ENCODE measurements at regions not wholly inside any gene's neighbourhood (a gene's known extent, or its start where the extent isn't known, plus 50 kb on each side); places are given as distances from the start of the nearest gene placed in this dataset.

- H3K9me3 ChIP-seq (ENCODE audit: insufficient read depth, low read depth, low read length) = no peaks in the 10 kb centered on the region
- no peak overlapping the region for H2AK5ac ChIP-seq (ENCODE audit: low read length)
- no peak overlapping the region for H3K14ac ChIP-seq (ENCODE audit: low read length)
- H3K36me3 ChIP-seq (ENCODE audit: control insufficient read depth in 1 of 2, insufficient read depth in 2 of 2, low read length in 2 of 2) = no peaks in the 10 kb centered on the region
- H3K23ac ChIP-seq (ENCODE audit: low read length) = no peak overlapping the region
- no peak overlapping the region for H2BK12ac ChIP-seq (ENCODE audit: low read length)
- H4K91ac ChIP-seq (ENCODE audit: low read depth, low read length) = no peak overlapping the region
- no peaks in the 10 kb centered on the region for H3K27me3 ChIP-seq (ENCODE audit: insufficient read depth, low read length)
- DNase-seq = no peak
- H3K9ac ChIP-seq (ENCODE audit: low read length) = no peak overlapping the region
- no peaks in the 10 kb centered on the region for H3K79me2 ChIP-seq (ENCODE audit: control insufficient read depth, insufficient read depth, low read length, poor library complexity)
- no CpG with 5 or more reads among the region's 18 CpGs for WGBS (ENCODE audit: extremely low coverage, insufficient coverage, insufficient read length)
- no peaks in the 10 kb centered on the region for H3K79me1 ChIP-seq (ENCODE audit: low read length)
- no peak overlapping the region for H4K12ac ChIP-seq (ENCODE audit: low read depth, low read length)
- no peak overlapping the region for H3K4me2 ChIP-seq (ENCODE audit: low read length)
- H3K4me3 ChIP-seq (ENCODE audit: low read depth, low read length) = no peak overlapping the region
- H2AFZ ChIP-seq (ENCODE audit: insufficient read depth, low read length, poor library complexity) = no peak overlapping the region
- H2BK120ac ChIP-seq (ENCODE audit: insufficient read depth, low read length, poor library complexity) = no peak overlapping the region
- no peak overlapping the region for H3K4ac ChIP-seq (ENCODE audit: low read depth, low read length)
- H3K27ac ChIP-seq (ENCODE audit: low read depth, low read length) = no peak overlapping the region
- no peak overlapping the region for H4K8ac ChIP-seq (ENCODE audit: low read depth, low read length)
- no peaks in the 10 kb centered on the region for H3K4me1 ChIP-seq (ENCODE audit: control insufficient read depth in 1 of 2, insufficient read depth in 2 of 2, low read length in 2 of 2)
- no peak overlapping the region for H3K18ac ChIP-seq (ENCODE audit: low read length)
- H2BK5ac ChIP-seq (ENCODE audit: low read depth, low read length, poor library complexity) = no peak overlapping the region
These were observed 113.5 kb upstream of the SDK1 start for GRCh38 chr7:3187444-3188040.

GRCh38 chr7:3188946-3189345 lies 112.1 kb upstream of the SDK1 start:
- H2BK120ac ChIP-seq (ENCODE audit: insufficient read depth, low read length, poor library complexity) = no peak overlapping the region
- H2AK5ac ChIP-seq (ENCODE audit: low read length) = no peak overlapping the region
- no peak overlapping the region for H2AFZ ChIP-seq (ENCODE audit: insufficient read depth, low read length, poor library complexity)
- no peak overlapping the region for H2BK12ac ChIP-seq (ENCODE audit: low read length)
- H3K14ac ChIP-seq (ENCODE audit: low read length) = no peak overlapping the region
- no peak overlapping the region for H2BK5ac ChIP-seq (ENCODE audit: low read depth, low read length, poor library complexity)
- H3K4me3 ChIP-seq (ENCODE audit: low read depth, low read length) = no peak overlapping the region
- no peak overlapping the region for H3K4me2 ChIP-seq (ENCODE audit: low read length)
- no peak overlapping the region for H4K8ac ChIP-seq (ENCODE audit: low read depth, low read length)
- no peaks in the 10 kb centered on the region for H3K36me3 ChIP-seq (ENCODE audit: control insufficient read depth in 1 of 2, insufficient read depth in 2 of 2, low read length in 2 of 2)
- no peak for DNase-seq
- no peaks in the 10 kb centered on the region for H3K9me3 ChIP-seq (ENCODE audit: insufficient read depth, low read depth, low read length)
- no peaks in the 10 kb centered on the region for H3K79me1 ChIP-seq (ENCODE audit: low read length)
- H3K27ac ChIP-seq (ENCODE audit: low read depth, low read length) = no peak overlapping the region
- no CpG with 5 or more reads among the region's 9 CpGs for WGBS (ENCODE audit: extremely low coverage, insufficient coverage, insufficient read length)
- no peaks in the 10 kb centered on the region for H3K27me3 ChIP-seq (ENCODE audit: insufficient read depth, low read length)
- H3K4ac ChIP-seq (ENCODE audit: low read depth, low read length) = no peak overlapping the region
- H4K91ac ChIP-seq (ENCODE audit: low read depth, low read length) = no peak overlapping the region
- H4K12ac ChIP-seq (ENCODE audit: low read depth, low read length) = no peak overlapping the region
- no peak overlapping the region for H3K9ac ChIP-seq (ENCODE audit: low read length)
- H3K23ac ChIP-seq (ENCODE audit: low read length) = no peak overlapping the region
- H3K4me1 ChIP-seq (ENCODE audit: control insufficient read depth in 1 of 2, insufficient read depth in 2 of 2, low read length in 2 of 2) = no peaks in the 10 kb centered on the region
- no peak overlapping the region for H3K18ac ChIP-seq (ENCODE audit: low read length)
- H3K79me2 ChIP-seq (ENCODE audit: control insufficient read depth, insufficient read depth, low read length, poor library complexity) = no peaks in the 10 kb centered on the region

GRCh38 chr7:3191548-3191947 lies 109.5 kb upstream of the SDK1 start:
- Histone ChIP-seq H3K27me3 (ENCODE audit: insufficient read depth, low read length) (no peaks in the 10 kb centered on the region), H2BK12ac (ENCODE audit: low read length) (no peak overlapping the region), H2BK5ac (ENCODE audit: low read depth, low read length, poor library complexity) (no peak overlapping the region), H3K27ac (ENCODE audit: low read depth, low read length) (no peak overlapping the region), H2AFZ (ENCODE audit: insufficient read depth, low read length, poor library complexity) (no peak overlapping the region), H3K4me2 (ENCODE audit: low read length) (no peak overlapping the region), H3K4me1 (ENCODE audit: control insufficient read depth in 1 of 2, insufficient read depth in 2 of 2, low read length in 2 of 2) (no peaks in the 10 kb centered on the region), H3K4ac (ENCODE audit: low read depth, low read length) (no peak overlapping the region), H3K36me3 (ENCODE audit: control insufficient read depth in 1 of 2, insufficient read depth in 2 of 2, low read length in 2 of 2) (no peaks in the 10 kb centered on the region), H3K23ac (ENCODE audit: low read length) (no peak overlapping the region), H4K91ac (ENCODE audit: low read depth, low read length) (no peak overlapping the region), H4K8ac (ENCODE audit: low read depth, low read length) (no peak overlapping the region), H3K9ac (ENCODE audit: low read length) (no peak overlapping the region), H4K12ac (ENCODE audit: low read depth, low read length) (no peak overlapping the region), H3K79me1 (ENCODE audit: low read length) (no peaks in the 10 kb centered on the region), H3K4me3 (ENCODE audit: low read depth, low read length) (no peak overlapping the region), H3K9me3 (ENCODE audit: insufficient read depth, low read depth, low read length) (peaks cover 2% of the 10 kb centered on the region), H2AK5ac (ENCODE audit: low read length) (no peak overlapping the region), H3K79me2 (ENCODE audit: control insufficient read depth, insufficient read depth, low read length, poor library complexity) (no peaks in the 10 kb centered on the region), H2BK120ac (ENCODE audit: insufficient read depth, low read length, poor library complexity) (no peak overlapping the region), H3K18ac (ENCODE audit: low read length) (no peak overlapping the region), H3K14ac (ENCODE audit: low read length) (no peak overlapping the region)
- no peak for DNase-seq
- no CpG with 5 or more reads among the region's 4 CpGs for WGBS (ENCODE audit: extremely low coverage, insufficient coverage, insufficient read length)

GRCh38 chr7:3192669-3193068 lies 108.4 kb upstream of the SDK1 start:
- Histone ChIP-seq H3K79me1 (ENCODE audit: low read length) (peaks cover 2% of the 10 kb centered on the region), H3K79me2 (ENCODE audit: control insufficient read depth, insufficient read depth, low read length, poor library complexity) (no peaks in the 10 kb centered on the region), H4K91ac (ENCODE audit: low read depth, low read length) (no peak overlapping the region), H3K27ac (ENCODE audit: low read depth, low read length) (no peak overlapping the region), H2BK120ac (ENCODE audit: insufficient read depth, low read length, poor library complexity) (no peak overlapping the region), H2AK5ac (ENCODE audit: low read length) (no peak overlapping the region), H3K9ac (ENCODE audit: low read length) (no peak overlapping the region), H2BK12ac (ENCODE audit: low read length) (no peak overlapping the region), H2BK5ac (ENCODE audit: low read depth, low read length, poor library complexity) (no peak overlapping the region), H3K4ac (ENCODE audit: low read depth, low read length) (no peak overlapping the region), H4K8ac (ENCODE audit: low read depth, low read length) (peak overlapping the region; percentile 44), H3K18ac (ENCODE audit: low read length) (no peak overlapping the region), H3K4me3 (ENCODE audit: low read depth, low read length) (no peak overlapping the region), H3K9me3 (ENCODE audit: insufficient read depth, low read depth, low read length) (peaks cover 2% of the 10 kb centered on the region), H3K27me3 (ENCODE audit: insufficient read depth, low read length) (no peaks in the 10 kb centered on the region), H3K14ac (ENCODE audit: low read length) (peak overlapping the region; percentile 43), H3K36me3 (ENCODE audit: control insufficient read depth in 1 of 2, insufficient read depth in 2 of 2, low read length in 2 of 2) (no peaks in the 10 kb centered on the region), H3K23ac (ENCODE audit: low read length) (no peak overlapping the region), H2AFZ (ENCODE audit: insufficient read depth, low read length, poor library complexity) (no peak overlapping the region), H4K12ac (ENCODE audit: low read depth, low read length) (no peak overlapping the region), H3K4me1 (ENCODE audit: control insufficient read depth in 1 of 2, insufficient read depth in 2 of 2, low read length in 2 of 2) (no peaks in the 10 kb centered on the region), H3K4me2 (ENCODE audit: low read length) (no peak overlapping the region)
- no peak for DNase-seq
- no CpG with 5 or more reads among the region's 4 CpGs for WGBS (ENCODE audit: extremely low coverage, insufficient coverage, insufficient read length)

Measured in trophoblast cell (in vitro differentiated cells and primary cell).